EL (cell line): ENCODE measurements at regions not wholly inside any gene's neighbourhood (a gene's known extent, or its start where the extent isn't known, plus 50 kb on each side); places are given as distances from the start of the nearest gene placed in this dataset.
A peak's percentile ranks its signal among the peaks of the same experiment; 100 is the strongest.

ENCODE experiments used
- DNase-seq: peaks from one replicate; pipeline ENCODE4 v3.0.0-alpha.2; 2016

GRCh38 chr14:86543521-86543920 lies 1013.6 kb downstream of the FLRT2 start:
- no peak for DNase-seq

- DNase-seq, result no peak
Measured at GRCh38 chr14:86541972-86542371, 1012.0 kb downstream of the FLRT2 start.

GRCh38 chr14:86540636-86541247 lies 1010.8 kb downstream of the FLRT2 start:
- peak; percentile 35 for DNase-seq

- no peak for DNase-seq
Measured at GRCh38 chr14:86539361-86540070, 1009.6 kb downstream of the FLRT2 start.

- DNase-seq, result no peak
Measured at GRCh38 chr14:86533834-86534233, 1003.9 kb downstream of the FLRT2 start.

- DNase-seq, result peak; percentile 51
Measured at GRCh38 chr14:86532219-86532618, 1002.3 kb downstream of the FLRT2 start.

- no peak for DNase-seq
Measured at GRCh38 chr14:86530457-86530856, 1000.5 kb downstream of the FLRT2 start.

- no peak for DNase-seq
Measured at GRCh38 chr14:86527312-86527711, 997.4 kb downstream of the FLRT2 start.

- DNase-seq, result no peak
Measured at GRCh38 chr14:86525673-86526072, 995.7 kb downstream of the FLRT2 start.

GRCh38 chr14:86521843-86522242 lies 991.9 kb downstream of the FLRT2 start:
- no peak for DNase-seq

- no peak for DNase-seq
Measured at GRCh38 chr14:86521031-86521730, 991.2 kb downstream of the FLRT2 start.

GRCh38 chr14:86518298-86518697 lies 988.4 kb downstream of the FLRT2 start:
- no peak for DNase-seq

- no peak for DNase-seq
Measured at GRCh38 chr14:86515195-86515594, 985.3 kb downstream of the FLRT2 start.

GRCh38 chr14:86513564-86513963 lies 983.6 kb downstream of the FLRT2 start:
- no peak for DNase-seq

- no peak for DNase-seq
Measured at GRCh38 chr14:86513056-86513455, 983.1 kb downstream of the FLRT2 start.

GRCh38 chr14:86510491-86510890 lies 980.5 kb downstream of the FLRT2 start:
- no peak for DNase-seq

GRCh38 chr14:86505808-86506207 lies 975.9 kb downstream of the FLRT2 start:
- no peak for DNase-seq

GRCh38 chr14:86501611-86502010 lies 971.7 kb downstream of the FLRT2 start:
- DNase-seq, result no peak

GRCh38 chr14:86491743-86492142 lies 961.8 kb downstream of the FLRT2 start:
- DNase-seq, result no peak

- DNase-seq, result peak; percentile 31
Measured at GRCh38 chr14:86481104-86481503, 951.2 kb downstream of the FLRT2 start.

- DNase-seq, result no peak
Measured at GRCh38 chr14:86464341-86464740, 934.4 kb downstream of the FLRT2 start.

- peak; percentile 30 for DNase-seq
Measured at GRCh38 chr14:86462193-86462753, 932.3 kb downstream of the FLRT2 start.

GRCh38 chr14:86457481-86458135 lies 927.7 kb downstream of the FLRT2 start:
- no peak for DNase-seq
